K562 (cell line): ENCODE measurements at regions not wholly inside any gene's neighbourhood (a gene's known extent, or its start where the extent isn't known, plus 50 kb on each side); places are given as distances from the start of the nearest gene placed in this dataset.
A peak's percentile ranks its signal among the peaks of the same experiment; 100 is the strongest.

Experiments used
- ATAC-seq: fragments of 200-7000 bp; cut with Tn5 transposase; 3 replicates; pipeline ENCODE4 v1.9.1; 2020; ENCODE audit warnings: moderate library complexity
- BruUV-seq: library from RNA; stranded (reverse); fragments of 400-500 nt; replicated peaks from 2 replicates; lab custom pipeline; 2021; lab: Mats Ljungman, UMichigan
- CTCF ChIA-PET: fragments of 300-600 bp; formaldehyde crosslinking; extraction: SDS; loops from one replicate; lab custom pipeline; 2021; ENCODE audit warnings: low intra/inter-chr PET ratio; lab: Yijun Ruan, JAX
- POLR2A ChIA-PET: fragments of 300-600, 350-650 bp; sonication (Branson Sonifier 250); formaldehyde crosslinking; extraction: SDS; loops from one replicate; lab custom pipeline; 2021; ENCODE audit warnings: antibody characterized with exemption, inconsistent platforms; lab: Yijun Ruan, JAX
- DNase-seq, 4 experiments: peaks; one replicate each; pipeline versions ENCODE4 v3.0.0 to v3.0.0-alpha.2; 2011 to 2018; ENCODE audit warnings: low spot score in 3 of 4, mixed read lengths in 3 of 4; ENCODE audit errors: extremely low read depth in 1 of 4
- FAIRE-seq: peaks from 2 replicates; lab custom pipeline; 2011; peaks lifted over from hg19 to GRCh38; lab: Jason Lieb, UNC
- H2AFZ ChIP-seq: 2 replicates; pipeline ENCODE4 v1.6.0; 2011; ENCODE audit warnings: low read depth, low read length, control low read depth, inconsistent platforms
- H3K27ac ChIP-seq: fragments of 200-600 bp; 3 replicates; pipeline ENCODE4 v1.8.0; 2011; ENCODE audit warnings: low read depth, mild to moderate bottlenecking, control low read depth, inconsistent platforms, low read length, moderate library complexity, mixed read lengths; ENCODE audit errors: extremely low read depth
- H3K27me3 ChIP-seq, 2 experiments: fragments of 300-600 bp in 1 of 2; 2 replicates in 1 of 2; 3 replicates in 1 of 2; pipeline versions ENCODE4 v1.6.0 to v1.8.0; 2011; ENCODE audit warnings: inconsistent platforms in 2 of 2, low read length in 2 of 2, mild to moderate bottlenecking in 1 of 2, mixed read lengths in 1 of 2, moderate library complexity in 1 of 2; ENCODE audit not compliant: control insufficient read depth in 2 of 2, insufficient read depth in 2 of 2
- H3K36me3 ChIP-seq: fragments of 300-600 bp; 3 replicates; pipeline ENCODE4 v1.8.0; 2011; ENCODE audit warnings: mild to moderate bottlenecking, low read length, inconsistent platforms; ENCODE audit not compliant: control insufficient read depth, insufficient read depth
- H3K4me1 ChIP-seq, 2 experiments: fragments of 200-600 bp in 1 of 2; replicated peaks in 1 of 2; 2 replicates in 1 of 2; 3 replicates in 1 of 2; pipeline versions ENCODE4 v1.5.1 to v1.8.0; 2011; ENCODE audit warnings: inconsistent platforms in 2 of 2, low read length in 2 of 2, mild to moderate bottlenecking in 1 of 2, mixed read lengths in 1 of 2, moderate library complexity in 1 of 2; ENCODE audit not compliant: control insufficient read depth in 2 of 2, insufficient read depth in 2 of 2
- H3K4me2 ChIP-seq: 2 replicates; pipeline ENCODE4 v1.6.1; 2011; ENCODE audit warnings: low read length, control low read depth, inconsistent platforms, mixed read lengths; ENCODE audit not compliant: insufficient read depth
- H3K4me3 ChIP-seq: fragments of 200-600 bp; sonication (generic), shearing (Covaris generic); 2 replicates; pipeline ENCODE4 v1.5.1; 2016; ENCODE audit warnings: control low read depth, inconsistent platforms
- H3K79me2 ChIP-seq: fragments of 200-600 bp; 3 replicates; pipeline ENCODE4 v1.8.0; 2011; ENCODE audit warnings: low read length, inconsistent platforms; ENCODE audit not compliant: control insufficient read depth, insufficient read depth
- H3K9ac ChIP-seq, 2 experiments: 2 replicates each; pipeline versions ENCODE4 v1.6.0 to v1.6.1; 2011; ENCODE audit warnings: low read depth in 2 of 2, low read length in 2 of 2, control low read depth in 1 of 2, inconsistent platforms in 1 of 2, mild to moderate bottlenecking in 1 of 2, mixed read lengths in 1 of 2; ENCODE audit not compliant: insufficient read depth in 1 of 2
- H3K9me1 ChIP-seq: one replicate; pipeline ENCODE4 v1.6.0; 2011; ENCODE audit warnings: inconsistent platforms, mild to moderate bottlenecking, low read length, moderate library complexity; ENCODE audit not compliant: control insufficient read depth, insufficient read depth
- H3K9me3 ChIP-seq: replicated peaks from 2 replicates; pipeline ENCODE4 v1.5.1; 2011; ENCODE audit warnings: low read depth, low read length, inconsistent platforms; ENCODE audit not compliant: control insufficient read depth, insufficient read depth
- H4K20me1 ChIP-seq: replicated peaks from 2 replicates; pipeline ENCODE4 v1.6.1; 2011; ENCODE audit warnings: low read length, inconsistent platforms, mixed read lengths; ENCODE audit not compliant: control insufficient read depth, insufficient read depth
- DIDO1 ChIP-seq: fragments of 450-650 bp; IDR thresholded peaks from 2 replicates; pipeline ENCODE4 v1.6.1; 2016; ENCODE audit warnings: low read depth, missing biosample characterization, missing genetic modification characterization
- IRF2 ChIP-seq: sonication (generic); formaldehyde crosslinking; IDR thresholded peaks from 2 replicates; pipeline ENCODE4 v1.8.1; 2022; ENCODE audit warnings: mild to moderate bottlenecking, missing genetic modification reagents
- MAFG ChIP-seq: fragments of 450-650 bp; conservative IDR thresholded peaks from 2 replicates; pipeline ENCODE4 v1.6.1; 2016; ENCODE audit warnings: missing genetic modification characterization, missing compliant biosample characterization
- MCM5 ChIP-seq: fragments of 450-650 bp; IDR thresholded peaks from 2 replicates; pipeline ENCODE4 v1.6.1; 2016; ENCODE audit warnings: low read depth
- OTX1 ChIP-seq: fragments of 450-650 bp; formaldehyde crosslinking; IDR thresholded peaks from 2 replicates; pipeline ENCODE4 v1.4.0; 2022; ENCODE audit warnings: mild to moderate bottlenecking
- RNF2 ChIP-seq: sonication (generic); IDR thresholded peaks from 2 replicates; pipeline ENCODE4 v1.6.1; 2016
- WGBS: fragments of 100-300 bp; shearing (Covaris generic); methylation state at CpG from one replicate; pipeline ENCODE4 v1.1.6; 2016; ENCODE audit warnings: low coverage, mixed read lengths; ENCODE audit not compliant: insufficient coverage; ENCODE audit errors: missing lambda C conversion rate; 5-methylcytosine and 5-hydroxymethylcytosine counted together
- in situ Hi-C: fragments of 300-500 bp; cut with MboI; formaldehyde crosslinking; loops from 4 replicates; pipeline ENCODE4 v1.15.0; 2018; ENCODE audit warnings: inconsistent platforms, mixed read lengths
- intact Hi-C: fragments of 100-400 bp; cut with micrococcal nuclease; formaldehyde crosslinking; loops from 2 replicates; pipeline ENCODE4 v1.14.2; 2022
- TF ChIP-seq, protein P1 (sequence below): fragments of 150-350 bp; IDR thresholded peaks from 2 replicates; pipeline ENCODE4 v1.6.1; 2014; ENCODE audit warnings: low read depth, mild to moderate bottlenecking, low read length, borderline replicate concordance
- TF ChIP-seq, protein P2 (sequence below): fragments of 250-450 bp; sonication (Bioruptor Pico); IDR thresholded peaks from 2 replicates; pipeline ENCODE4 v1.4.0; 2020; ENCODE audit warnings: mild to moderate bottlenecking, moderate library complexity, borderline replicate concordance

DNA sequence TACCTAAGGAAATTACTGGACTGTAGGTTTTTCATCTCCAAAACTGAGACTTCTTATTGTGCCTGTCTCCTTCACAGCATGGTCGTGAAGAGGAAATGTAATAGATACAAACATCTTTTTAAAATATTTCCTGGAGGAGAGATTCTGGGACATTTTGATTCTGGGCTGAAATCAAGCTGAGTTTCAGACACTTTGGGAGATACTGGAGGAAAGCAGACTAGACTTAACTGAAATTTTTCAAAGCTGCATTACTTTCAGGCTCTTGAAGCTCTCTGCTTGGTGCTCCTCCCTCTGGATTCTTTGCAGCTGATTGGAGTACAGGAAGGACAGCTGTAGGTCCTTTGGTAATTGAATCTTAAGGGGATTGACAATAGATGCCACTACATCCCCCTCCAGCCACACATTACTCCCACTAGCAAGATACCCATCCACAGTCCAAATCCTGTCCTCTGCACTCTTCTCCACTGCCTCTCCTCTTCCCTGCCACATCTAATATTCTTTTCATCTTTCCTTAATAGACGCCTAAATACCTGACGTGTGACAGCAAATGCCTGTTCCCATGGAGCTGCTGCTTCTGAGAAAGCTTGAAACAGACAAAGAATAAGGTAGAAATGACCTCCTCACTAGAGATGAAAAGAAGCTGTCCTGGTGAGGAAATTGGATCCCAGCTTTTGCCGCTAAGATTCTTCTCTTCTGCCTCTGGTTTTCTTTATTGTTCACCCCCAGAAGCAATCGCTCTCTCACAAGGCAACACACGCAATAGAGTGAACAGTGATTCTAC is 111.5 kb upstream of the PHYHIPL start (continued):
- TF ChIP-seq RNF2 (no peak), IRF2 (CRISPR knock-in tag) (no peak), DIDO1 (no peak), OTX1 (CRISPR knock-in tag) (no peak), MCM5 (no peak)
- TF ChIP-seq, protein P1, sequence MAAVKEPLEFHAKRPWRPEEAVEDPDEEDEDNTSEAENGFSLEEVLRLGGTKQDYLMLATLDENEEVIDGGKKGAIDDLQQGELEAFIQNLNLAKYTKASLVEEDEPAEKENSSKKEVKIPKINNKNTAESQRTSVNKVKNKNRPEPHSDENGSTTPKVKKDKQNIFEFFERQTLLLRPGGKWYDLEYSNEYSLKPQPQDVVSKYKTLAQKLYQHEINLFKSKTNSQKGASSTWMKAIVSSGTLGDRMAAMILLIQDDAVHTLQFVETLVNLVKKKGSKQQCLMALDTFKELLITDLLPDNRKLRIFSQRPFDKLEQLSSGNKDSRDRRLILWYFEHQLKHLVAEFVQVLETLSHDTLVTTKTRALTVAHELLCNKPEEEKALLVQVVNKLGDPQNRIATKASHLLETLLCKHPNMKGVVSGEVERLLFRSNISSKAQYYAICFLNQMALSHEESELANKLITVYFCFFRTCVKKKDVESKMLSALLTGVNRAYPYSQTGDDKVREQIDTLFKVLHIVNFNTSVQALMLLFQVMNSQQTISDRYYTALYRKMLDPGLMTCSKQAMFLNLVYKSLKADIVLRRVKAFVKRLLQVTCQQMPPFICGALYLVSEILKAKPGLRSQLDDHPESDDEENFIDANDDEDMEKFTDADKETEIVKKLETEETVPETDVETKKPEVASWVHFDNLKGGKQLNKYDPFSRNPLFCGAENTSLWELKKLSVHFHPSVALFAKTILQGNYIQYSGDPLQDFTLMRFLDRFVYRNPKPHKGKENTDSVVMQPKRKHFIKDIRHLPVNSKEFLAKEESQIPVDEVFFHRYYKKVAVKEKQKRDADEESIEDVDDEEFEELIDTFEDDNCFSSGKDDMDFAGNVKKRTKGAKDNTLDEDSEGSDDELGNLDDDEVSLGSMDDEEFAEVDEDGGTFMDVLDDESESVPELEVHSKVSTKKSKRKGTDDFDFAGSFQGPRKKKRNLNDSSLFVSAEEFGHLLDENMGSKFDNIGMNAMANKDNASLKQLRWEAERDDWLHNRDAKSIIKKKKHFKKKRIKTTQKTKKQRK: no peak

DNA sequence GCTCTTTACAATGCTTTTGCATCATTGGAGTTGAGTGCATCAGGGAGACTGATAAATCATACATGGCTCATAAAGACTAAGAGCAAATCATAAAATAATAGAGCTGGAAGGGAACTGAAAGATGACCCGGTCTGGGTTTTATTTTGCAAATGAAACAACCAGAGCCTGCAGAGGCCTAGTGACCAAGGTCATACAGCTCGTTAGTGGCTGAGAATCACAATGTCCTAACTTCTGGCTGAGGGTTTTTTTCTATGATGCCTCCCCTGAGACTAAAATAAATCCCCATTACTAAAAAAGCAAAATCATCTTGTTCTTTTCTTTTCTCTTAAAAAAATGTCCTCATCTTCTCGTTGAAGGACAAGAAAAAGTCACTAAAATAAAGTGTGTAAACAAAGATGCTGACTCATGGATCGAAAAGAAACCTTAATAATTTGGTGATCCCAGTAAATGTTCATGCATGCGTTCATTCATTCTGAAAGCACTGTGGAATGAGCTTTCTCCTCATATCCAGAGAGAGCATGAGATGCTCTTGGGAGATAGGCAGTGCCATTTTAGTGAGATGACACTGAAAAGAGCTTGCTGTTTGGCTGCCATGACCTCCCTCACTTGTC is 107.8 kb upstream of the PHYHIPL start:
- ATAC-seq (no peak), DNase-seq (no peak), FAIRE-seq (no peak)
- Histone ChIP-seq H3K4me2 (no peak overlapping the region), H2AFZ (no peak overlapping the region), H3K9ac (no peak overlapping the region), H3K9me3 (no peaks in the 10 kb centered on the region; the same call in 1 of the 2 replicates), H4K20me1 (no peaks in the 10 kb centered on the region), H3K9me1 (no peaks in the 10 kb centered on the region), H3K79me2 (no peaks in the 10 kb centered on the region), H3K4me3 (no peak overlapping the region), H3K4me1 (no peaks in the 10 kb centered on the region), H3K36me3 (no peaks in the 10 kb centered on the region), H3K27ac (no peak overlapping the region), H3K27me3 (no peaks in the 10 kb centered on the region)
- TF ChIP-seq, protein P2, sequence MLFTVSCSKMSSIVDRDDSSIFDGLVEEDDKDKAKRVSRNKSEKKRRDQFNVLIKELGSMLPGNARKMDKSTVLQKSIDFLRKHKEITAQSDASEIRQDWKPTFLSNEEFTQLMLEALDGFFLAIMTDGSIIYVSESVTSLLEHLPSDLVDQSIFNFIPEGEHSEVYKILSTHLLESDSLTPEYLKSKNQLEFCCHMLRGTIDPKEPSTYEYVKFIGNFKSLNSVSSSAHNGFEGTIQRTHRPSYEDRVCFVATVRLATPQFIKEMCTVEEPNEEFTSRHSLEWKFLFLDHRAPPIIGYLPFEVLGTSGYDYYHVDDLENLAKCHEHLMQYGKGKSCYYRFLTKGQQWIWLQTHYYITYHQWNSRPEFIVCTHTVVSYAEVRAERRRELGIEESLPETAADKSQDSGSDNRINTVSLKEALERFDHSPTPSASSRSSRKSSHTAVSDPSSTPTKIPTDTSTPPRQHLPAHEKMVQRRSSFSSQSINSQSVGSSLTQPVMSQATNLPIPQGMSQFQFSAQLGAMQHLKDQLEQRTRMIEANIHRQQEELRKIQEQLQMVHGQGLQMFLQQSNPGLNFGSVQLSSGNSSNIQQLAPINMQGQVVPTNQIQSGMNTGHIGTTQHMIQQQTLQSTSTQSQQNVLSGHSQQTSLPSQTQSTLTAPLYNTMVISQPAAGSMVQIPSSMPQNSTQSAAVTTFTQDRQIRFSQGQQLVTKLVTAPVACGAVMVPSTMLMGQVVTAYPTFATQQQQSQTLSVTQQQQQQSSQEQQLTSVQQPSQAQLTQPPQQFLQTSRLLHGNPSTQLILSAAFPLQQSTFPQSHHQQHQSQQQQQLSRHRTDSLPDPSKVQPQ (CRISPR knock-in tag): no peak
- 0 out of 2 replicates have a peak, but pooled peaks have one; percentile 33 for TF ChIP-seq MAFG (tag)
- in situ Hi-C loops (no loop called here), intact Hi-C loops (no loop called here)
- BruUV-seq: no TSS peak
- ChIA-PET CTCF (no interaction called here), POLR2A (no interaction called here)
- WGBS: 2% methylated on average over 5 of the region's 5 CpGs
